HG03045 (cell line): ENCODE measurements at regions not wholly inside any gene's neighbourhood (a gene's known extent, or its start where the extent isn't known, plus 50 kb on each side); places are given as distances from the start of the nearest gene placed in this dataset.
"Not testable (repeated sequence)": the region's sequence is repeated elsewhere in the genome, so short reads cannot be mapped to it uniquely, and the experiment has no call there.

Source experiments
- ATAC-seq: cut with Tn5 transposase; IDR thresholded peaks from one replicate; pipeline ENCODE4 v1.9.1; 2021; ENCODE audit warnings: mild to moderate bottlenecking, moderate library complexity; ENCODE audit not compliant: unreplicated experiment

- ATAC-seq: no peak
These were observed 302.3 kb upstream of the TMEM132C start for GRCh38 chr12:127964717-127965116.

DNA sequence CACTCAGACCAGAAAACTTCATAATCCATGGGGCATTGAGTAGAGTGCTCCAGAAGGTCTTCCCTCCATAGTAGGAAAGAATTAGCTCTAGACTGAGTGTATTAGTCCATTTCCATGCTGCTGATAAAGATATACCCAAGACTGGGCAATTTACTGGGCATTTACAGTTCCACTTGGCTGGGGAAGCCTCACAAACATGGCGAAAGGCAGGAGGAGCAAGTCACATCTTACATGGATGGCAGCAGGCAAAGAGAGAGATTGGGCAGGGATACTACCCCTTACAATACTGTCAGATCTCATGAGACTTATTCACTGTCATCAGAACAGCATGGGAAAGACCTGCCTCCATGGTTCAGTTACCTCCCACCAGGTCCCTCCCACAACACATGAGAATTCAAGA, 300.6 kb upstream of the TMEM132C start:
- no peak for ATAC-seq

DNA sequence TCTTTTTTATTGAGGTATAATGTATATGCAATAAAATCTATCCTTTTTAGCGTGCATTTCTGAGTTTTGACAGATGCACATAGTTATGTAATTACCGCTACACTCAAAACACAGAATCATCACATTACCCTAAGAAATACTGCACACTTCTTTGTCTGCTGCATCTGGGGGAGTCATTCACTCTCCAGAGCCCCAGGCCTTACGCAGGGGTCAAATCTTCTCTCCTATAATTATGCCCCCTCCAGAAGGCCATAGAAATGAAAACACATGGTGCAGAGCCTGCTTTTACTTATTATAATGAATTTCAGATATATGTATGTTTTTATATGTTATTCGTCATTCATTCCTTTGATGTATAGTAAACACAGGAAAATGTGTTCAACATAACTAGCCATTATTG, 296.5 kb upstream of the TMEM132C start:
- no peak for ATAC-seq

DNA sequence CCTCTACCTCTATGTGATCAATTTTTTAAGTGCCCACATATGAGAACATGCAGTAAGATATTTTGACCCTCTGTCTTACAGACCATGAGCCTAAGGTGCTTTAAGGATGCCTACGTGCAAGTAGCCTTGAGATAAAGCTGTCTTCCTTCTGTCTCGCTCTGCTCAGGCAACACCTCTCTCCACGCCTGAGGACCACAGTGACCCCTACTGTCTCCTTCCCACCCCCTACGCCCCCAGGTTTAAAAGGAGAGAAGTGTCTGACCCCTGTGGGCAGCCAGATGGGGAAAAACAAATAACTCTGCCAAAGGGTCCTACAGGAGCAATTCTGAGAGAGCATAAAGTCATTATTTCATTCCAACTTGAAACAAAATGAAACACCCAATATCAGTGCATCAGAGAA, 286.4 kb upstream of the TMEM132C start:
- no peak for ATAC-seq

GRCh38 chr12:127981875-127982274, 285.1 kb upstream of the TMEM132C start:
- ATAC-seq: no peak

DNA sequence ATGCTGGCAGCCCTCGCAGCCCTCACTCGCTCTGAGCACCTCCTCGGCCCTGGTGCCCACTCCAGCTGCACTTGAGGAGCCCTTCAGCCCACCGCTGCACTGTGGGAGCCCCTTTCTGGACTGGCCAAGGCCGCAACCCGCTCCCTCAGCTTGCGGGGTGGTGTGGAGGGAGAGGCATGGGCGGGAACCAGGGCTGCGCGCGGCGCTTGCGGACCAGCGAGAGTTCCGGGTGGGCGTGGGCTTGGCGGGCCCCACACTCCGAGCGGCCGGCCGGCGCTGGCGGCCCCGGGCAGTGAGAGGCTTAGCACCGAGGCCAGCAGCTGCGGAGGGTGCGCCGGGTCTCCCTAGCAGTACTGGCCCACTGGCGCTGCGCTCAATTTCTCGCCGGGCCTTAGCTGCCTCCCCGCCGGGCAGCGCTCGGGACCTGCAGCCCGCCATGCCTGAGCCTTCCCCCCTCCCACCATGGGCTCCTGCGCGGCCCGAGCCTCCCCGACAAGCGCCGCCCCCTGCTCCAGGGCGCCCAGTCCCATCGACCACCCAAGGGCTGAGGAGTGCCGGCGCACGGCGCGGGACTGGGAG, 283.7 kb upstream of the TMEM132C start:
- not testable (repeated sequence) for ATAC-seq

DNA sequence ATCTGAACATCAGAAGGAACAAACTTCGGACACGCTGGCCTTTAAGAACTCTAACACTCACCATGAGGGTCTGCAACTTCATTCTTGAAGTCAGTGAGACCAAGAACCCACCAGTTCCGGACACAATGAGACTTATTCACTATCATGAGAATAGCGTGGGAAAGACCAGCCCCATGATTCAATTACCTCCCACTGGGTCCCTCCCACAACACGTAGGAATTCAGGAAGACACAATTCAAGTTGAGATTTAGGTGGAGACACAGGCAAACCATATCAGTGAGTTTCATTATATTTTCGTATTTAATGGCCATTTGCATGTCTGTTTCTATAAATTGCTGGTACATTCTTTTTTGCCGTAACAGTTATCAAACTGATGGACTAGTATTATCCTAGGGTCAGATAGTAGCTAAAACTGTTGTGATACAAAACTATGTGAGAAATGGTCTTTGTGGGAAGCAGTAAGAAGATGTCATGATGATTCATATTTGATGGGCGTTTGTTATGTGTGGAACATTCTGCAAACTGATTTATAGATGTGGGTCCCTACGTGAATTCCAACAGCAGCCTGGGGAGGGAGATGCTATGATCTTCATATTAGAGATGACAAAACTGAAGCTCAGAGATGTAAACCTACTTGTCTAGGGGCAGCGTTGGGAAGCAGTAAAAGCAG, 282.4 kb upstream of the TMEM132C start:
- ATAC-seq: no peak

DNA sequence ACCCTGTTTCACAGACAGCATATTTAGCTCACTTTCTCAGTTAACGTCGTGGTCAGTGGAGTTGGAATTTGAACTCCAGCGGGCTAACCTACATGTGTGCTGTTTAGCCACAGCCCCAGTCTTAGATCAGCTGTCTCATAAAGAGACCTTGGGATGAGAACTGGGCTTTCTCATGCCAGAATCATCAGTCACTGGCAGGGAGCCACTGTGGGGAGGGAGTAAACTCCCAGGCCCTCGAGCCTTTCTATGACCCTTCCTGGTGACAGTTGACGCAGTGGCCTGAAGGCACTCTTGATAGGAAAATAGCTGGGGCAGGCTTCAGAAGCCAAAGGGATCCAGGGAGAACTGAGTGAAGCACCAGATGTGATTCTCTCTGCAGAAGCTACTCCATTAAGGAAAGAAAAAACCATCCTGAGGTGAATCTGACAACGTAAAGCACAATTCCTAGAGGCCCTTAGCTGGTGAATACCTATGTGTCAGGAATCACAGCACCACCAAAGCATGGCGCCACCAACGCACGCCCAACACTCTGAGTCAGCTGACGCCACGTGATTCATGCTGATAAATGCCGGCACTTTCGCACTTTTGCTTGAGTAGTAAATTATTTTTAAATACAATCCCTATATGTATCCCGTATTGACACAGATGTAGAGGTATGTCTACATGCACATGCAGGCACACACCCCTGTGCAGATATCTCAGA, 279.6 kb upstream of the TMEM132C start:
- ATAC-seq: no peak

GRCh38 chr12:127991485-127991884, 275.5 kb upstream of the TMEM132C start:
- no peak for ATAC-seq

- no peak for ATAC-seq
These were observed 268.0 kb upstream of the TMEM132C start for GRCh38 chr12:127998988-127999387.

- no peak for ATAC-seq
These were observed 262.5 kb upstream of the TMEM132C start for GRCh38 chr12:128004383-128004938.

DNA sequence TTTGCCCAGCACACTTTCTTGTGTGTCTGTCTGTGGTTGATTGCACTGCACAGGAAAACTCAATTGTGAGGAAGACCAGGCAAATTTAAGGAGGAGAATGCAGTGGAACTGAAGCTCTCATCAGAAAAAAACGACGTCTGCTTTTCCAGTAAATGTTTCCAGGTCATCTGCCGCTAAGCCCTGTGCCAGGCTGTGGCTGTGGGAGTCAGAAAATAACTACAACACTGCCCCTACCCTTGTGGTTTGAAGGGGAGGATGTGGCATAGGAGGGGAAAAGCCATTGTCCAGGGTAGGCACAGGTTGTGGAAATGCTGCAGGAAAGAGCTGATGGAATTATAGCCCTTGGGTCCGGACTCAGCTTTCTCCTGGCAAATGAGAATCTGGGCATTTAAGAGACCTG, 259.7 kb upstream of the TMEM132C start:
- no peak for ATAC-seq

- ATAC-seq: no peak
These were observed 258.6 kb upstream of the TMEM132C start for GRCh38 chr12:128008341-128008740.

DNA sequence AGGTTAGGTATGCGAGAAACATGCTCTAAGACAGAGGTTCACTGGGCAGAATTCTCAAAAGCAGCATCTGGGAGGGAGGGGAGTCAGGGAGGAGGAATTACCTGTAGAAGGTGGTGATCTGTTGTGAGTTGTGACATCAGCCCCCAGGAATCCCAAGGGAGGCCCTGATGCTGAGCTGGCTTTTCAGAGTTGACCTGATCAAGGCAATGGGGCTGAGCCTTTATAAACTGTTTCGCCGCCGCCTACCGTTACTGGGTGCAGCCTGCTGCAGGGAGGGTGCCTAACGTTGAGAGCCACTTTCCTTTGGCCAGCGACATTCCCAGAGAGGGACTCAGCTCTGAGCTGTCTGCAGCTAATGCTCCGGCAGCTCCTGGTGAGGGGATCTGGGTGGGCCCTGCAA, 257.9 kb upstream of the TMEM132C start:
- no peak for ATAC-seq

- ATAC-seq: no peak
These were observed 254.9 kb upstream of the TMEM132C start for GRCh38 chr12:128012110-128012509.

DNA sequence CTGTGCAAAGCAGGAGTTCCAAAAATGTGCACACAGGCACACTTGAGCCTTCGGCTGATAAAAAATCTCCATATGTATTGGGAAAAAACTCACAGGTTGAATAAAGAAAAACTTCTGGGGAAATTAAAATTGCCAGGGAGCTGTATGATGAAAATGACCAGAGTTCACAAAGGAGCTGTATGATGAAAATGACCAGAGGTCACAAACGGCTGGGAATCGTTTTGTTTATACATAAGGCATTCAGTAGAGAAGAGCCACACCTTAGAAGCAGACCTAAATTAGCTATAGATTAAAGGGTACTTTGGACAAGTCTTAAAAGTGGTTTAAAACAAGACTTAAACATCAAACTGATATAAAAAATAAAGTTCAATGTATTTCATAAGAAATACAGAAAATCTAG, 251.7 kb upstream of the TMEM132C start:
- no peak for ATAC-seq

DNA sequence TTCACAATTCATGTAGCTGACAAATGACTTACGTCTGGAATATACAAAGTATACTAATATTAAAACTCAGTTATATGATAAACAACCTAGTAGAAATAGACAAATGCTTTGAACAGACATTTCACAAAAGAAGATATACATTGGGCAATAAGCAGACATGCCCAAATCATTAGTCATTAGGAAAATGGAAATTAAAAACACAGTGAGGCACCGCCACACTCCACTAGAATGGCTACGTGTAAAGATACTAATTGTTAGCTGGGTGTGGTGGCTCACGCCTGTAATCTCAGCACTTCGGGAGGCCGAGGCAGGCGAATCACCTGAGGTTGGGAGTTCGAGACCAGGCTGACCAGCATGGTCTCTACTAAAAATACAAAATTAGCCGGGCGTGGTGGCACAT, 248.9 kb upstream of the TMEM132C start:
- no peak for ATAC-seq

GRCh38 chr12:128019996-128020544, 246.9 kb upstream of the TMEM132C start:
- ATAC-seq: no peak

- ATAC-seq: no peak
These were observed 245.4 kb upstream of the TMEM132C start for GRCh38 chr12:128021561-128021960.

- no peak for ATAC-seq
These were observed 241.3 kb upstream of the TMEM132C start for GRCh38 chr12:128025589-128026245.
